ENCODE measurements at regions not wholly inside any gene's neighbourhood (a gene's known extent, or its start where the extent isn't known, plus 50 kb on each side); places are given as distances from the start of the nearest gene placed in this dataset.

DNA sequence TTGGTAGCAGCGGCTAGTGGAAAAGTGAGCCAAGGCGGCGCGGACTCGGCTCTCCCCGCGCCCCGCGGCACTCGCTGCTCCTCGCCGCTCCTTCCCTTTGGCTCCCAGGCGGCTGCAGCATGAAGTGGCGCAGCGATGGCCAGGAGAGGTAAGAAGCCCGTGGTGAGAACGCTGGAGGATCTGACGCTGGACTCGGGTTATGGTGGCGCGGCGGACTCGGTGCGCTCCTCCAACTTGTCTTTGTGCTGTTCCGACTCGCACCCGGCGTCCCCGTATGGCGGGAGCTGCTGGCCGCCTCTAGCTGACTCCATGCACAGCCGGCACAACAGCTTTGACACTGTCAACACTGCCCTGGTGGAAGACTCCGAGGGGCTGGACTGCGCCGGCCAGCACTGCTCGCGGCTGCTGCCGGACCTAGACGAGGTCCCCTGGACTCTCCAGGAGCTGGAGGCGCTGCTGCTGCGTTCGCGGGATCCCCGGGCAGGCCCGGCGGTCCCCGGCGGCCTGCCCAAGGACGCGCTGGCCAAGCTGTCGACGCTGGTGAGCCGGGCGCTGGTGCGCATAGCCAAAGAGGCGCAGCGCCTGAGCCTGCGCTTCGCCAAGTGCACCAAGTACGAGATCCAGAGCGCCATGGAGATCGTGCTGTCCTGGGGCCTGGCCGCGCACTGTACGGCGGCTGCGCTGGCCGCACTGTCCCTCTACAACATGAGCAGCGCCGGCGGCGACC, 225.6 kb upstream of the CRY1 start:
- no CpG with 5 or more reads among the region's 72 CpGs for WGBS (ENCODE audit: extremely low coverage, insufficient read length, low lambda C conversion rate)

More for the DNA sequence above, 225.6 kb upstream of the CRY1 start:
- H3T11ph ChIP-seq (ENCODE audit: low read length), result no peak overlapping the region
- peak overlapping the region; percentile 81 to 93 for H3K4me3 Mint-ChIP-seq
- no peak overlapping the region for H2BK5ac ChIP-seq (ENCODE audit: insufficient read length, low read length)
- H3K14ac ChIP-seq (ENCODE audit: insufficient read depth, low read length), result 0 out of 2 replicates have a peak overlapping the region, but pooled peaks have one; percentile 12
- no peak overlapping the region for H2BK12ac ChIP-seq (ENCODE audit: insufficient read length, low read depth, low read length)
- H4K5ac ChIP-seq (ENCODE audit: insufficient read length, low read depth, low read length), result no peak overlapping the region
- peaks cover 35% of the 10 kb centered on the region for H3K23me2 ChIP-seq (ENCODE audit: insufficient read length, low read depth, low read length, poor library complexity, severe bottlenecking)
- no peak overlapping the region for H3K18ac ChIP-seq (ENCODE audit: insufficient read length, low read depth, low read length)
- no peak overlapping the region; a peak in 1 of 7 replicates for H3K27ac Mint-ChIP-seq
- no peak overlapping the region for H2BK15ac ChIP-seq (ENCODE audit: low read depth, low read length)
- H3K27ac ChIP-seq (ENCODE audit: insufficient read length, low read depth, low read length), result no peak overlapping the region
- no peaks in the 10 kb centered on the region; a peak in 1 of 7 replicates for H3K36me3 Mint-ChIP-seq (ENCODE audit: insufficient read depth in 1 of 3, low read depth in 3 of 3)
- H3K4me2 ChIP-seq (ENCODE audit: insufficient read depth, insufficient read length, low read length), result peak overlapping the region; percentile 69
- DNase-seq, result peak; percentile 58
- no peak overlapping the region for H4K91ac ChIP-seq (ENCODE audit: insufficient read length, low read depth, low read length)
- no peak overlapping the region for H3K56ac ChIP-seq (ENCODE audit: insufficient read length, low read depth, low read length)
- H3K4me1 ChIP-seq (ENCODE audit: insufficient read depth, low read length), result peaks cover 2% of the 10 kb centered on the region; the same call in 1 of the 2 replicates
- H3K27me3 Mint-ChIP-seq (ENCODE audit: low read depth), result peaks cover 85% of the 10 kb centered on the region
- peaks cover 5 to 6% of the 10 kb centered on the region in 2 experiments; a peak in 3 of 5 replicates for H3K9me3 Mint-ChIP-seq
- H3K79me1 ChIP-seq (ENCODE audit: insufficient read depth, low read depth, low read length, poor library complexity, severe bottlenecking), result no peaks in the 10 kb centered on the region
- H3K27me3 ChIP-seq (ENCODE audit: insufficient read depth, low read length), result peaks cover 15% of the 10 kb centered on the region; the same call in 1 of the 2 replicates
- H3K4me1 Mint-ChIP-seq, result peaks cover 16 to 22% of the 10 kb centered on the region in 2 experiments
- peaks cover 3% of the 10 kb centered on the region for H4K20me1 ChIP-seq (ENCODE audit: control insufficient read depth, insufficient read depth, insufficient read length)
- TF ChIP-seq, protein P1, sequence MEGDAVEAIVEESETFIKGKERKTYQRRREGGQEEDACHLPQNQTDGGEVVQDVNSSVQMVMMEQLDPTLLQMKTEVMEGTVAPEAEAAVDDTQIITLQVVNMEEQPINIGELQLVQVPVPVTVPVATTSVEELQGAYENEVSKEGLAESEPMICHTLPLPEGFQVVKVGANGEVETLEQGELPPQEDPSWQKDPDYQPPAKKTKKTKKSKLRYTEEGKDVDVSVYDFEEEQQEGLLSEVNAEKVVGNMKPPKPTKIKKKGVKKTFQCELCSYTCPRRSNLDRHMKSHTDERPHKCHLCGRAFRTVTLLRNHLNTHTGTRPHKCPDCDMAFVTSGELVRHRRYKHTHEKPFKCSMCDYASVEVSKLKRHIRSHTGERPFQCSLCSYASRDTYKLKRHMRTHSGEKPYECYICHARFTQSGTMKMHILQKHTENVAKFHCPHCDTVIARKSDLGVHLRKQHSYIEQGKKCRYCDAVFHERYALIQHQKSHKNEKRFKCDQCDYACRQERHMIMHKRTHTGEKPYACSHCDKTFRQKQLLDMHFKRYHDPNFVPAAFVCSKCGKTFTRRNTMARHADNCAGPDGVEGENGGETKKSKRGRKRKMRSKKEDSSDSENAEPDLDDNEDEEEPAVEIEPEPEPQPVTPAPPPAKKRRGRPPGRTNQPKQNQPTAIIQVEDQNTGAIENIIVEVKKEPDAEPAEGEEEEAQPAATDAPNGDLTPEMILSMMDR (conservative IDR thresholded peaks at IDR 0.05), result no peak
- no peaks in the 10 kb centered on the region for H3K9me3 ChIP-seq (ENCODE audit: control insufficient read depth, low read depth, low read length)
- H2AK5ac ChIP-seq (ENCODE audit: insufficient read length, low read length), result no peak overlapping the region
- no peak overlapping the region for H3K23ac ChIP-seq (ENCODE audit: insufficient read length, low read depth, low read length)
- H2AFZ ChIP-seq (ENCODE audit: low read length), result no peak overlapping the region
- H3K79me2 ChIP-seq (ENCODE audit: insufficient read depth, low read length), result no peaks in the 10 kb centered on the region
- peak overlapping the region; percentile 20 for H3K9ac ChIP-seq (ENCODE audit: extremely low read depth, insufficient read length, low read length)
- H3K4ac ChIP-seq (ENCODE audit: low read depth, low read length), result no peak overlapping the region
- no peak overlapping the region for H2BK20ac ChIP-seq (ENCODE audit: low read depth, low read length, poor library complexity, severe bottlenecking)
- H2BK120ac ChIP-seq (ENCODE audit: low read depth, low read length, poor library complexity, severe bottlenecking), result no peak overlapping the region
- H4K8ac ChIP-seq (replicated peaks; ENCODE audit: insufficient read length, low read depth, low read length), result no peak overlapping the region

Data from H9 (cell line).